ENCODE measurements at regions not wholly inside any gene's neighbourhood (a gene's known extent, or its start where the extent isn't known, plus 50 kb on each side); places are given as distances from the start of the nearest gene placed in this dataset.
"Not testable (repeated sequence)": the region's sequence is repeated elsewhere in the genome, so short reads cannot be mapped to it uniquely, and the experiment has no call there.

GRCh38 chr12:131438881-131439280 lies 272.0 kb upstream of the SFSWAP start:
- intact Hi-C loops (cut with DNase I) = no loop called here
- no peak for TF ChIP-seq CTCF (IDR thresholded peaks at IDR 0.05)
- DNase-seq (ENCODE audit: low spot score in 2 of 2) = no peak
- Histone ChIP-seq H3K4me1 (no peaks in the 10 kb centered on the region), H3K27ac (no peak overlapping the region), H3K4me3 (no peak overlapping the region), H3K27me3 (no peaks in the 10 kb centered on the region), H3K9me3 (no peaks in the 10 kb centered on the region), H3K36me3 (no peaks in the 10 kb centered on the region)

GRCh38 chr12:131439752-131440151 lies 271.1 kb upstream of the SFSWAP start:
- H3K4me3 ChIP-seq; H3K27me3 ChIP-seq; H3K9me3 ChIP-seq; H3K36me3 ChIP-seq; intact Hi-C loops (cut with DNase I); DNase-seq (ENCODE audit: low spot score in 2 of 2); H3K27ac ChIP-seq; H3K4me1 ChIP-seq: not testable (repeated sequence)

GRCh38 chr12:131440209-131441059 lies 270.5 kb upstream of the SFSWAP start:
- H3K27ac ChIP-seq; H3K27me3 ChIP-seq; H3K36me3 ChIP-seq; H3K4me3 ChIP-seq; H3K4me1 ChIP-seq; intact Hi-C loops (cut with DNase I); DNase-seq (ENCODE audit: low spot score in 2 of 2); H3K9me3 ChIP-seq: not testable (repeated sequence)

- intact Hi-C loops (cut with DNase I) = no loop called here
- DNase-seq (ENCODE audit: low spot score in 2 of 2) = no peak
- Histone ChIP-seq H3K4me1 (no peaks in the 10 kb centered on the region), H3K27me3 (no peaks in the 10 kb centered on the region), H3K4me3 (no peak overlapping the region), H3K27ac (no peak overlapping the region), H3K36me3 (no peaks in the 10 kb centered on the region), H3K9me3 (no peaks in the 10 kb centered on the region)
- TF ChIP-seq CTCF (IDR thresholded peaks at IDR 0.05) = no peak
These were observed 269.9 kb upstream of the SFSWAP start for GRCh38 chr12:131441060-131441396.

- Histone ChIP-seq H3K4me3 (no peak overlapping the region), H3K36me3 (no peaks in the 10 kb centered on the region), H3K27me3 (no peaks in the 10 kb centered on the region), H3K4me1 (no peaks in the 10 kb centered on the region), H3K27ac (no peak overlapping the region), H3K9me3 (no peaks in the 10 kb centered on the region)
- no peak for TF ChIP-seq CTCF (IDR thresholded peaks at IDR 0.05)
- intact Hi-C loops (cut with DNase I) = no loop called here
- DNase-seq (ENCODE audit: low spot score in 2 of 2) = no peak
These were observed 269.1 kb upstream of the SFSWAP start for GRCh38 chr12:131441638-131442336.

- H3K9me3 ChIP-seq = no peaks in the 10 kb centered on the region
- H3K4me1 ChIP-seq = no peaks in the 10 kb centered on the region
- no peak overlapping the region for H3K4me3 ChIP-seq
- DNase-seq (ENCODE audit: low spot score in 2 of 2) = no peak
- no peak for TF ChIP-seq CTCF (IDR thresholded peaks at IDR 0.05)
- no peak overlapping the region for H3K27ac ChIP-seq
- no peaks in the 10 kb centered on the region for H3K27me3 ChIP-seq
- intact Hi-C loops (cut with DNase I) = no loop called here
- no peaks in the 10 kb centered on the region for H3K36me3 ChIP-seq
These were observed 268.5 kb upstream of the SFSWAP start for GRCh38 chr12:131442337-131442918.

Measured in ascending aorta (tissue), 2 donors.